ENCODE measurements at regions not wholly inside any gene's neighbourhood (a gene's known extent, or its start where the extent isn't known, plus 50 kb on each side); places are given as distances from the start of the nearest gene placed in this dataset.

- TF ChIP-seq POLR2A (IDR thresholded peaks at IDR 0.05; ENCODE audit: low read depth, low read length) (no peak), TAF1 (IDR thresholded peaks at IDR 0.05; ENCODE audit: borderline replicate concordance, low read depth, low read length) (no peak), POLR2AphosphoS5 (IDR thresholded peaks at IDR 0.05; ENCODE audit: low read depth, low read length) (no peak)
Observed at GRCh38 chr11:92432515-92432914, 207.9 kb downstream of the FAT3 start.
